IMR-90 (cell line): ENCODE measurements at regions not wholly inside any gene's neighbourhood (a gene's known extent, or its start where the extent isn't known, plus 50 kb on each side); places are given as distances from the start of the nearest gene placed in this dataset.

Source experiments
- ATAC-seq: fragments of 200-7000 bp; cut with Tn5 transposase; 2 replicates; pipeline ENCODE4 v1.9.1; 2020; ENCODE audit warnings: low read depth, mild to moderate bottlenecking, moderate library complexity
- BruUV-seq: library from RNA; stranded (reverse); fragments of 400-500 nt; replicated peaks from 2 replicates; lab custom pipeline; 2021; lab: Mats Ljungman, UMichigan
- CTCF ChIA-PET: fragments of 300-600 bp; formaldehyde crosslinking; extraction: SDS; loops from one replicate; lab custom pipeline; 2021; ENCODE audit warnings: antibody characterized with exemption; lab: Yijun Ruan, JAX
- POLR2A ChIA-PET: fragments of 300-600 bp; sonication (Branson Sonifier 250); formaldehyde crosslinking; loops from one replicate; lab custom pipeline; 2022; ENCODE audit warnings: antibody characterized with exemption; ENCODE audit not compliant: unreplicated experiment; lab: Charles Lee
- DNase-seq: peaks from one replicate; pipeline ENCODE4 v3.0.0; 2013
- H2AFZ ChIP-seq: replicated peaks from 2 replicates; pipeline ENCODE3; 2013; ENCODE audit warnings: low read length, mild to moderate bottlenecking; ENCODE audit not compliant: poor library complexity
- H2AK5ac ChIP-seq: 2 replicates; pipeline ENCODE4 v1.6.1; 2013; ENCODE audit warnings: low read depth, low read length, inconsistent platforms
- H2AK9ac ChIP-seq: replicated peaks from 2 replicates; pipeline ENCODE3; 2013; ENCODE audit warnings: mild to moderate bottlenecking, low read depth, low read length, moderate library complexity; ENCODE audit not compliant: poor library complexity
- H2BK120ac ChIP-seq: 2 replicates; pipeline ENCODE4 v1.6.1; 2013; ENCODE audit warnings: low read depth, low read length, inconsistent platforms
- H2BK15ac ChIP-seq: 3 replicates; pipeline ENCODE4 v1.6.1; 2013; ENCODE audit warnings: low read depth, low read length, inconsistent platforms
- H2BK20ac ChIP-seq: 2 replicates; pipeline ENCODE4 v1.6.1; 2013; ENCODE audit warnings: low read depth, mild to moderate bottlenecking, inconsistent platforms, low read length, moderate library complexity
- H2BK5ac ChIP-seq: 2 replicates; pipeline ENCODE4 v1.6.1; 2013; ENCODE audit warnings: mild to moderate bottlenecking, low read depth, low read length, inconsistent platforms; ENCODE audit not compliant: poor library complexity, severe bottlenecking
- H3K14ac ChIP-seq: replicated peaks from 2 replicates; pipeline ENCODE4 v1.6.1; 2013; ENCODE audit warnings: low read depth, low read length, inconsistent platforms
- H3K18ac ChIP-seq: 2 replicates; pipeline ENCODE4 v1.6.1; 2013; ENCODE audit warnings: low read depth, low read length, control low read depth
- H3K23ac ChIP-seq: 2 replicates; pipeline ENCODE4 v1.6.1; 2013; ENCODE audit warnings: low read depth, low read length, inconsistent platforms
- H3K27ac ChIP-seq: 2 replicates; pipeline ENCODE4 v1.5.1; 2013; ENCODE audit warnings: mild to moderate bottlenecking, control low read depth, low read length; ENCODE audit not compliant: insufficient read depth
- H3K27me3 ChIP-seq: 2 replicates; pipeline ENCODE4 v1.6.1; 2013; ENCODE audit warnings: low read length; ENCODE audit not compliant: control insufficient read depth, insufficient read depth
- H3K36me3 ChIP-seq: 2 replicates; pipeline ENCODE4 v1.6.1; 2013; ENCODE audit warnings: low read length, mixed read lengths; ENCODE audit not compliant: control insufficient read depth, insufficient read depth
- H3K4ac ChIP-seq: 2 replicates; pipeline ENCODE4 v1.6.1; 2013; ENCODE audit warnings: low read depth, low read length, inconsistent platforms
- H3K4me1 ChIP-seq: 2 replicates; pipeline ENCODE4 v1.6.1; 2013; ENCODE audit warnings: low read length, mixed read lengths; ENCODE audit not compliant: control insufficient read depth, insufficient read depth
- H3K4me2 ChIP-seq: 2 replicates; pipeline ENCODE4 v1.6.1; 2013; ENCODE audit warnings: low read depth, mild to moderate bottlenecking, control low read depth, low read length, moderate library complexity
- H3K4me3 ChIP-seq: 2 replicates; pipeline ENCODE4 v1.5.1; 2013; ENCODE audit warnings: low read depth, mild to moderate bottlenecking, control low read depth, low read length, moderate library complexity; ENCODE audit not compliant: insufficient read depth
- H3K56ac ChIP-seq: 2 replicates; pipeline ENCODE4 v1.6.1; 2013; ENCODE audit warnings: low read length, inconsistent platforms; ENCODE audit not compliant: insufficient read depth; ENCODE audit errors: extremely low read depth
- H3K79me1 ChIP-seq, 2 experiments: 2 replicates each; pipeline ENCODE4 v1.6.1; 2013; ENCODE audit warnings: low read length in 2 of 2, inconsistent platforms in 1 of 2, low read depth in 1 of 2
- H3K9ac ChIP-seq: 2 replicates; pipeline ENCODE4 v1.6.1; 2013; ENCODE audit warnings: low read depth, low read length, control low read depth
- H3K9me1 ChIP-seq: 2 replicates; pipeline ENCODE4 v1.6.1; 2013; ENCODE audit warnings: low read length, inconsistent platforms; ENCODE audit not compliant: insufficient read depth
- H3K9me3 ChIP-seq: 2 replicates; pipeline ENCODE4 v1.6.1; 2013; ENCODE audit warnings: low read length; ENCODE audit not compliant: control insufficient read depth, insufficient read depth
- H4K20me1 ChIP-seq: 2 replicates; pipeline ENCODE4 v1.6.1; 2013; ENCODE audit warnings: low read length, inconsistent platforms; ENCODE audit not compliant: insufficient read depth
- H4K5ac ChIP-seq: 2 replicates; pipeline ENCODE4 v1.6.1; 2013; ENCODE audit warnings: mild to moderate bottlenecking, low read depth, low read length, control low read depth
- H4K8ac ChIP-seq, 2 experiments: 2 replicates each; pipeline ENCODE4 v1.6.1; 2013; ENCODE audit warnings: low read depth in 2 of 2, low read length in 2 of 2, control low read depth in 1 of 2, inconsistent platforms in 1 of 2
- H4K91ac ChIP-seq: 2 replicates; pipeline ENCODE4 v1.6.1; 2013; ENCODE audit warnings: low read depth, low read length, inconsistent platforms; ENCODE audit not compliant: insufficient read depth
- BHLHE40 ChIP-seq: fragments of 150-350 bp; IDR thresholded peaks from 2 replicates; pipeline ENCODE4 v1.6.1; 2016; ENCODE audit warnings: mild to moderate bottlenecking, low read depth, low read length
- CEBPB ChIP-seq: IDR thresholded peaks from 2 replicates; pipeline ENCODE4 v1.6.1; 2012; ENCODE audit warnings: low read depth, low read length, improper control_type of control experiment
- CHD1 ChIP-seq: IDR thresholded peaks from 2 replicates; pipeline ENCODE4 v1.6.1; 2012; ENCODE audit warnings: low read depth, low read length, improper control_type of control experiment
- CTCF ChIP-seq: conservative IDR thresholded peaks from 2 replicates; pipeline ENCODE4 v1.5.1; 2012; ENCODE audit warnings: mild to moderate bottlenecking, low read depth, low read length, improper control_type of control experiment
- FOS ChIP-seq: fragments of 150-350 bp; IDR thresholded peaks from 2 replicates; pipeline ENCODE4 v1.6.1; 2016; ENCODE audit warnings: low read depth, low read length
- MAFK ChIP-seq: IDR thresholded peaks from 2 replicates; pipeline ENCODE4 v1.6.1; 2012; ENCODE audit warnings: low read depth, low read length, improper control_type of control experiment
- MXI1 ChIP-seq: IDR thresholded peaks from 2 replicates; pipeline ENCODE4 v1.6.1; 2012; ENCODE audit warnings: low read depth, mild to moderate bottlenecking, low read length, moderate library complexity, borderline replicate concordance
- POLR2A ChIP-seq: IDR thresholded peaks from 2 replicates; pipeline ENCODE4 v1.6.1; 2012; ENCODE audit warnings: mild to moderate bottlenecking, low read depth, low read length
- RCOR1 ChIP-seq: IDR thresholded peaks from 2 replicates; pipeline ENCODE4 v1.6.1; 2012; ENCODE audit warnings: mild to moderate bottlenecking, low read length, improper control_type of control experiment; ENCODE audit not compliant: insufficient replicate concordance
- SMC3 ChIP-seq: fragments of 150-350 bp; IDR thresholded peaks from 2 replicates; pipeline ENCODE4 v1.6.1; 2016; ENCODE audit warnings: low read depth, mild to moderate bottlenecking, antibody characterized with exemption, low read length, moderate library complexity
- WGBS, 2 experiments: methylation state at CpG; one replicate each; pipeline versions ENCODE4 v1.1.5 to v1.1.7; 2013; ENCODE audit warnings: missing lambda C conversion rate in 2 of 2; ENCODE audit not compliant: insufficient read length in 1 of 2; ENCODE audit errors: extremely low coverage in 2 of 2; 5-methylcytosine and 5-hydroxymethylcytosine counted together
- dilution Hi-C: fragments of 300-500 bp; cut with HindIII; formaldehyde crosslinking; loops from one replicate; pipeline ENCODE4 v1.14.3; 2018; ENCODE audit warnings: low sequenced_read_pairs; ENCODE audit not compliant: unreplicated experiment
- in situ Hi-C: fragments of 300-500 bp; cut with MboI; formaldehyde crosslinking; loops from 3 replicates; pipeline ENCODE4 v1.14.3; 2019; ENCODE audit warnings: low sequenced_read_pairs, inconsistent platforms, mixed read lengths
- intact Hi-C: fragments of 100-400 bp; cut with micrococcal nuclease; formaldehyde crosslinking; loops from 2 replicates; pipeline ENCODE4 v1.10.0; 2022
- TF ChIP-seq, protein P1 (sequence below): fragments of 150-350 bp; IDR thresholded peaks from 2 replicates; pipeline ENCODE4 v1.6.1; 2016; ENCODE audit warnings: low read depth, mild to moderate bottlenecking, low read length, moderate library complexity, borderline replicate concordance

- H3K18ac ChIP-seq, result no peak overlapping the region
- H3K79me1 ChIP-seq, result no peaks in the 10 kb centered on the region
- dilution Hi-C loops (no loop called here), intact Hi-C loops (no loop called here), in situ Hi-C loops (no loop called here)
- TF ChIP-seq MAFK (no peak), RCOR1 (no peak), FOS (no peak), SMC3 (no peak), CTCF (no peak), BHLHE40 (no peak), CHD1 (no peak), CEBPB (no peak), MXI1 (no peak), POLR2A (no peak)
- TF ChIP-seq, protein P1, sequence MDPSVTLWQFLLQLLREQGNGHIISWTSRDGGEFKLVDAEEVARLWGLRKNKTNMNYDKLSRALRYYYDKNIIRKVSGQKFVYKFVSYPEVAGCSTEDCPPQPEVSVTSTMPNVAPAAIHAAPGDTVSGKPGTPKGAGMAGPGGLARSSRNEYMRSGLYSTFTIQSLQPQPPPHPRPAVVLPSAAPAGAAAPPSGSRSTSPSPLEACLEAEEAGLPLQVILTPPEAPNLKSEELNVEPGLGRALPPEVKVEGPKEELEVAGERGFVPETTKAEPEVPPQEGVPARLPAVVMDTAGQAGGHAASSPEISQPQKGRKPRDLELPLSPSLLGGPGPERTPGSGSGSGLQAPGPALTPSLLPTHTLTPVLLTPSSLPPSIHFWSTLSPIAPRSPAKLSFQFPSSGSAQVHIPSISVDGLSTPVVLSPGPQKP, result no peak
- no peak for ATAC-seq
- no peak overlapping the region for H3K56ac ChIP-seq
- no peak overlapping the region for H3K4me2 ChIP-seq
- no peak overlapping the region for H4K8ac ChIP-seq
- H3K4ac ChIP-seq, result no peak overlapping the region
- BruUV-seq, result no TSS peak
- POLR2A ChIA-PET, result no interaction called here
- H2AK5ac ChIP-seq, result no peak overlapping the region
- no peak for DNase-seq
- no peaks in the 10 kb centered on the region for H3K4me1 ChIP-seq
- no peak overlapping the region for H2AFZ ChIP-seq
- no peak overlapping the region for H3K27ac ChIP-seq
- CTCF ChIA-PET, result interaction anchor here (0.6 kb wide), 1 partner anchor 1033 kb away, joined by 3 read pairs; no protein-coding TSS in a partner anchor
- H3K9me3 ChIP-seq, result no peaks in the 10 kb centered on the region
- H3K9me1 ChIP-seq, result no peaks in the 10 kb centered on the region
- no peak overlapping the region for H2BK120ac ChIP-seq
- no peak overlapping the region for H3K9ac ChIP-seq
- H4K91ac ChIP-seq, result no peak overlapping the region
- no peak overlapping the region for H2BK5ac ChIP-seq
- no peak overlapping the region for H3K14ac ChIP-seq
- no peak overlapping the region for H3K4me3 ChIP-seq
- no peak overlapping the region for H2BK15ac ChIP-seq
- H4K20me1 ChIP-seq, result no peaks in the 10 kb centered on the region
- H2AK9ac ChIP-seq, result no peak overlapping the region
- no peaks in the 10 kb centered on the region for H3K27me3 ChIP-seq
- no CpG with 5 or more reads among the region's 4 CpGs for WGBS, 2 experiments
- no peaks in the 10 kb centered on the region for H3K36me3 ChIP-seq
- H2BK20ac ChIP-seq, result no peak overlapping the region
- H4K5ac ChIP-seq, result no peak overlapping the region
- H3K23ac ChIP-seq, result no peak overlapping the region
Measured at GRCh38 chr5:39709032-39709431, 284.3 kb upstream of the DAB2 start.
